Mesenchymal stem cell (in vitro differentiated cells and primary cell): ENCODE measurements at regions not wholly inside any gene's neighbourhood (a gene's known extent, or its start where the extent isn't known, plus 50 kb on each side); places are given as distances from the start of the nearest gene placed in this dataset.

Experiments used
- DNase-seq: peaks from one replicate; pipeline ENCODE4 v3.0.0-alpha.2; 2013
- H2AFZ ChIP-seq: one replicate; pipeline ENCODE4 v1.6.1; 2013; ENCODE audit warnings: low read depth, mild to moderate bottlenecking, control low read depth, inconsistent platforms, low read length, moderate library complexity
- H2AK5ac ChIP-seq: 2 replicates; pipeline ENCODE4 v1.6.1; 2013; ENCODE audit warnings: low read length, moderate library complexity, mild to moderate bottlenecking, inconsistent platforms; ENCODE audit not compliant: severe bottlenecking
- H2BK120ac ChIP-seq: one replicate; pipeline ENCODE4 v1.6.1; 2013; ENCODE audit warnings: low read depth, mild to moderate bottlenecking, inconsistent platforms, low read length, moderate library complexity
- H2BK12ac ChIP-seq, 2 experiments: one replicate each; pipeline ENCODE4 v1.6.1; 2013; ENCODE audit warnings: inconsistent platforms in 2 of 2, low read length in 2 of 2, mild to moderate bottlenecking in 2 of 2, moderate library complexity in 2 of 2, control low read depth in 1 of 2
- H2BK15ac ChIP-seq: one replicate; pipeline ENCODE4 v1.6.1; 2013; ENCODE audit warnings: mild to moderate bottlenecking, low read depth, inconsistent platforms; ENCODE audit not compliant: poor library complexity, severe bottlenecking
- H2BK5ac ChIP-seq: 2 replicates; pipeline ENCODE4 v1.6.1; 2013; ENCODE audit warnings: low read depth, mild to moderate bottlenecking, low read length, control low read depth, inconsistent platforms; ENCODE audit not compliant: poor library complexity, severe bottlenecking
- H3K14ac ChIP-seq, 2 experiments: one replicate each; pipeline ENCODE4 v1.6.1; 2013; ENCODE audit warnings: inconsistent platforms in 2 of 2, low read length in 2 of 2, control low read depth in 1 of 2, mild to moderate bottlenecking in 1 of 2, moderate library complexity in 1 of 2
- H3K18ac ChIP-seq, 2 experiments: one replicate each; pipeline ENCODE4 v1.6.1; 2013; ENCODE audit warnings: inconsistent platforms in 2 of 2, low read length in 2 of 2, control low read depth in 1 of 2, low read depth in 1 of 2, mild to moderate bottlenecking in 1 of 2
- H3K23ac ChIP-seq, 2 experiments: one replicate each; pipeline ENCODE4 v1.6.1; 2013; ENCODE audit warnings: inconsistent platforms in 2 of 2, low read length in 2 of 2, mild to moderate bottlenecking in 2 of 2, moderate library complexity in 2 of 2, control low read depth in 1 of 2
- H3K27ac ChIP-seq: 2 replicates; pipeline ENCODE4 v1.5.1; 2013; ENCODE audit warnings: mild to moderate bottlenecking, moderate library complexity, low read length, control low read depth, inconsistent platforms; ENCODE audit not compliant: poor library complexity, severe bottlenecking
- H3K27me3 ChIP-seq, 2 experiments: 2 replicates each; pipeline versions ENCODE4 v1.6.1 to v1.7.0; 2013; ENCODE audit warnings: low read length in 2 of 2, mild to moderate bottlenecking in 2 of 2, moderate library complexity in 2 of 2, control low read depth in 1 of 2, inconsistent platforms in 1 of 2; ENCODE audit not compliant: control insufficient read depth in 1 of 2, insufficient read depth in 1 of 2
- H3K36me3 ChIP-seq, 2 experiments: 2 replicates each; pipeline versions ENCODE4 v1.6.1 to v1.7.0; 2013; ENCODE audit warnings: low read length in 2 of 2, control low read depth in 1 of 2, inconsistent platforms in 1 of 2, low read depth in 1 of 2, mild to moderate bottlenecking in 1 of 2; ENCODE audit not compliant: insufficient read depth in 2 of 2, control insufficient read depth in 1 of 2
- H3K4ac ChIP-seq, 2 experiments: one replicate each; pipeline ENCODE4 v1.6.1; 2013; ENCODE audit warnings: inconsistent platforms in 2 of 2, low read length in 2 of 2, mild to moderate bottlenecking in 2 of 2, moderate library complexity in 2 of 2, control low read depth in 1 of 2, low read depth in 1 of 2
- H3K4me1 ChIP-seq: 2 replicates; pipeline ENCODE4 v1.6.1; 2013; ENCODE audit warnings: low read depth, low read length, control low read depth; ENCODE audit not compliant: control insufficient read depth, insufficient read depth
- H3K4me2 ChIP-seq: 2 replicates; pipeline ENCODE4 v1.6.1; 2013; ENCODE audit warnings: low read length, mild to moderate bottlenecking, inconsistent platforms; ENCODE audit not compliant: poor library complexity, severe bottlenecking
- H3K4me3 ChIP-seq, 2 experiments: 2 replicates each; pipeline versions ENCODE4 v1.5.1 to v1.7.0; 2013; ENCODE audit warnings: low read length in 2 of 2, mild to moderate bottlenecking in 2 of 2, control low read depth in 1 of 2, low read depth in 1 of 2; ENCODE audit not compliant: insufficient read depth in 1 of 2
- H3K79me1 ChIP-seq: replicated peaks from 2 replicates; pipeline ENCODE4 v1.6.1; 2013; ENCODE audit warnings: mild to moderate bottlenecking, control low read depth, low read length, inconsistent platforms; ENCODE audit not compliant: poor library complexity, severe bottlenecking
- H3K9ac ChIP-seq: 2 replicates; pipeline ENCODE4 v1.7.0; 2013; ENCODE audit warnings: mild to moderate bottlenecking, low read length, moderate library complexity
- H3K9me3 ChIP-seq: 2 replicates; pipeline ENCODE4 v1.7.0; 2013; ENCODE audit warnings: mild to moderate bottlenecking, low read length; ENCODE audit not compliant: control insufficient read depth
- H4K8ac ChIP-seq: one replicate; pipeline ENCODE4 v1.6.1; 2013; ENCODE audit warnings: inconsistent platforms, mild to moderate bottlenecking, low read length, moderate library complexity
- H4K91ac ChIP-seq: one replicate; pipeline ENCODE4 v1.6.1; 2013; ENCODE audit warnings: mild to moderate bottlenecking, low read length, inconsistent platforms
- WGBS: methylation state at CpG from one replicate; pipeline ENCODE4 v1.1.7; 2013; ENCODE audit warnings: mixed read lengths; 5-methylcytosine and 5-hydroxymethylcytosine counted together

DNA sequence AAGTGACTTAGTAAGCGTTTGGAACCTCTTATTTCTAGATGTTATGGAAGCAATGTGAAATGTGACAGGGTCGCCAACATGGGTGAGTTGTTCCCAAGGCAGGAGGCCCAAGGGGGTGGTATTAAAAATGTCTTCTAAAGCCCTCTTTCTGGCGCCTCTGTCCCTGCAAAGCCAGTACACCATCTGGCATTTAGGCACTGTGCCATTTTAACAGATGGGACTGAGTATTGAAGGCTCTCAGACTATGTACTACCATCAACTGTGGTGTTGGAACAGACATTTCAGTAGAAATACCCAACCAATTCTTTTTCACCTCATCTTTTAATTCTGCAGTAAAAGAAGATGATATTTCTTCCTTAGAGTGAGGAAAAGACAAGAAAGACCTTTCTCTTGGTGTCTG, 384.5 kb upstream of the MMADHC start:
- Histone ChIP-seq H2AFZ (no peak overlapping the region), H3K4me2 (no peak overlapping the region), H3K79me1 (no peaks in the 10 kb centered on the region), H3K4ac (no peak overlapping the region), H2BK120ac (no peak overlapping the region), H3K27me3 (no peaks in the 10 kb centered on the region), H2BK12ac (no peak overlapping the region), H3K4me1 (no peaks in the 10 kb centered on the region), H4K91ac (no peak overlapping the region), H4K8ac (no peak overlapping the region), H3K9ac (peak overlapping the region; percentile 35), H2BK15ac (no peak overlapping the region), H3K18ac (no peak overlapping the region), H2AK5ac (no peak overlapping the region), H3K27ac (no peak overlapping the region), H3K14ac (no peak overlapping the region), H2BK5ac (no peak overlapping the region), H3K9me3 (no peaks in the 10 kb centered on the region), H3K36me3 (no peaks in the 10 kb centered on the region), H3K23ac (no peak overlapping the region), H3K4me3 (no peak overlapping the region)
- 97% methylated on average over 3 of the region's 3 CpGs for WGBS
- no peak for DNase-seq

DNA sequence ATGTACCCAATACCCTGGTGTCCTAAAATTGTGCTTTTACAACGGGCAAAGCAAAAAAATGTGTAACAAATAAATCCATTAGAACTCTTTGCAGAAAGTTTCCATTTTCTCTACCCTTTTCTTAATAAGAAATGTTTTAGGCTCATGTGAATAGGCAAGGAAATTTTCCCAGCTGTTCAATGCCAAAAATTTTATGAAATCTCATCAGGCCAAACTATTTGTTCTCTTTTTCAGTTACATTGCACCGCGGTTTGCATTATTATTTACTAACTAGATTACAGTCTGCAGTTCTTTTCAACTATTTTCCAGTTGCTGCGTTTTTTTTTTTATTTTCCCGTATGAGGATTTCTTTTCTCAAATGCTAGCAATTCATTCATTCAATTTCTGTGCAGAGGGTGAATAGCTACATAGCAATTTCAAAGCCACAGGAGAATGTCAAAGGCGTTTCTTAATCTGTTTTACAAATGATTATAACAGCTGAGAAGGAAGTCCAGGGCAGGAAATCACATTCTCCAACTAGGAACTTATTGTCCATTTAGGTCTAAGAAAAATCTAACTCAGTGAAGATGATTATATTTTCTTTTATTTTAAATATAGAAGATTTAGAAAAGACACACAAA, 367.5 kb upstream of the MMADHC start:
- Histone ChIP-seq H3K14ac (no peak overlapping the region), H2BK15ac (no peak overlapping the region), H2AFZ (no peak overlapping the region), H4K8ac (no peak overlapping the region), H3K4me1 (no peaks in the 10 kb centered on the region), H3K79me1 (no peaks in the 10 kb centered on the region), H2BK120ac (no peak overlapping the region), H2BK12ac (no peak overlapping the region), H3K4me3 (no peak overlapping the region), H4K91ac (no peak overlapping the region), H3K27ac (no peak overlapping the region), H2BK5ac (no peak overlapping the region), H3K36me3 (no peaks in the 10 kb centered on the region), H3K4me2 (no peak overlapping the region), H3K4ac (no peak overlapping the region), H3K27me3 (no peaks in the 10 kb centered on the region), H3K9ac (no peak overlapping the region), H2AK5ac (no peak overlapping the region), H3K18ac (no peak overlapping the region), H3K9me3 (no peaks in the 10 kb centered on the region), H3K23ac (no peak overlapping the region)
- DNase-seq = no peak
- 97% methylated on average over 4 of the region's 6 CpGs for WGBS

DNA sequence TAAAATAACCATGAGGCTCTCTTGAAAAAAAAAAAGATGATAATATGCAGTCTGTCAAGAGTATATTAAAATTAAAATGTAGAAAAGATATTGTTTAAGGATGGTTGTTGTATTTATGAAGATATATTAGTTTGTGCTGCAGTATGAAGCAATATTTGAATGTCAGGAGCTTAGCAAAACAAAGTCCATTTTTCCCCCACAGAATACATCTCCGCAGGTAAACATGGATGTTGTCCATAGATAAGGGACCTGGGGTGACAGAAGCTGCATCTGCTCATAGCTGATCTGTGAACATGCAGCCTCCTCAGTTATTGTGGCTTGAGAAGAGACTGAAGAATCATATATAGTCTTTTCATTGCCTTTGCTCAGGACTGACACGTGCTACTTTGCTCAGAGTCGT, 366.1 kb upstream of the MMADHC start:
- Histone ChIP-seq H3K36me3 (no peaks in the 10 kb centered on the region), H4K8ac (no peak overlapping the region), H3K4me2 (no peak overlapping the region), H2BK15ac (no peak overlapping the region), H3K14ac (no peak overlapping the region), H3K4me1 (no peaks in the 10 kb centered on the region), H2BK120ac (no peak overlapping the region), H2BK5ac (no peak overlapping the region), H3K4me3 (no peak overlapping the region), H2AK5ac (no peak overlapping the region), H2BK12ac (no peak overlapping the region), H3K4ac (no peak overlapping the region), H3K23ac (no peak overlapping the region), H3K9ac (no peak overlapping the region), H4K91ac (no peak overlapping the region), H2AFZ (no peak overlapping the region), H3K79me1 (no peaks in the 10 kb centered on the region), H3K18ac (no peak overlapping the region), H3K27me3 (no peaks in the 10 kb centered on the region), H3K9me3 (no peaks in the 10 kb centered on the region), H3K27ac (no peak overlapping the region)
- WGBS = 90% methylated on average over 3 of the region's 3 CpGs
- DNase-seq = no peak

DNA sequence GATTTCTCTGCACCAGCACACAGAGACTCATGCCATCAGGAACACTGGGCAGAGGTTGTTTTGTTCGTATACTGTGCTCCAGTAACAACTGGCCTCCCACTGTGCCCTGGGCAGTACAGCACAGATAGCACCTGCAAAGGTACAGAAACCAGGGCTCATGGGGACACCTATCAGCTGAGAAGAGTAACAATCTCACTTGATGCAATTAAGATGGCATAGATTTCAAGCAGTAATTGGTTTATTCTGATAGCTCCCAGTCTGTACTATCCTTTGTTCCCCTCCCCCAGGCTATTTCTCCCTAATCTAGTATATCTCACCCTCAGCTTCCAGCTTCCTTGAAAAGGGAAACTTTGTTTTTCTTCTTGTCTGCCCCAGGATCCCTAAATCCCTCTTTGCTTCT, 343.9 kb upstream of the MMADHC start:
- no peaks in the 10 kb centered on the region for H3K4me1 ChIP-seq
- H2BK12ac ChIP-seq = no peak overlapping the region
- H3K9me3 ChIP-seq = no peaks in the 10 kb centered on the region
- 94% methylated on average over 1 of the region's 1 CpG for WGBS
- H2BK120ac ChIP-seq = no peak overlapping the region
- H2AK5ac ChIP-seq = no peak overlapping the region
- no peak overlapping the region for H3K18ac ChIP-seq
- no peak overlapping the region for H3K27ac ChIP-seq
- no peak overlapping the region for H3K4ac ChIP-seq
- no peak overlapping the region for H2BK15ac ChIP-seq
- no peaks in the 10 kb centered on the region for H3K79me1 ChIP-seq
- H3K23ac ChIP-seq = no peak overlapping the region
- H2AFZ ChIP-seq = no peak overlapping the region
- no peak for DNase-seq
- no peak overlapping the region for H3K14ac ChIP-seq
- H3K4me2 ChIP-seq = no peak overlapping the region
- no peaks in the 10 kb centered on the region for H3K36me3 ChIP-seq
- no peak overlapping the region for H2BK5ac ChIP-seq
- H4K8ac ChIP-seq = no peak overlapping the region
- H3K27me3 ChIP-seq = no peaks in the 10 kb centered on the region
- H3K4me3 ChIP-seq = no peak overlapping the region
- no peak overlapping the region for H3K9ac ChIP-seq
- no peak overlapping the region for H4K91ac ChIP-seq
